ENCODE measurements at regions not wholly inside any gene's neighbourhood (a gene's known extent, or its start where the extent isn't known, plus 50 kb on each side); places are given as distances from the start of the nearest gene placed in this dataset.

- TF ChIP-seq CTCF (IDR thresholded peaks at IDR 0.05) (no peak), POLR2AphosphoS5 (IDR thresholded peaks at IDR 0.05) (no peak), POLR2A (IDR thresholded peaks at IDR 0.05) (no peak), EP300 (IDR thresholded peaks at IDR 0.05) (no peak)
These were observed 70.5 kb upstream of the COL13A1 start for GRCh38 chr10:69731184-69731583.
